Activated CD4-positive, alpha-beta T cell treated with anti-CD3 and anti-CD28 coated beads for 24 hours (primary cell): ENCODE measurements at regions not wholly inside any gene's neighbourhood (a gene's known extent, or its start where the extent isn't known, plus 50 kb on each side); places are given as distances from the start of the nearest gene placed in this dataset.
A peak's percentile ranks its signal among the peaks of the same experiment; 100 is the strongest.

ENCODE experiments used
- DNase-seq, 2 donors: peaks; one replicate each; pipeline ENCODE4 v3.0.0-alpha.2; 2020; ENCODE audit warnings: low read depth in 2 of 2

GRCh38 chr13:97111756-97112155 lies 110.4 kb upstream of the MBNL2 start:
- no peak for DNase-seq

DNA sequence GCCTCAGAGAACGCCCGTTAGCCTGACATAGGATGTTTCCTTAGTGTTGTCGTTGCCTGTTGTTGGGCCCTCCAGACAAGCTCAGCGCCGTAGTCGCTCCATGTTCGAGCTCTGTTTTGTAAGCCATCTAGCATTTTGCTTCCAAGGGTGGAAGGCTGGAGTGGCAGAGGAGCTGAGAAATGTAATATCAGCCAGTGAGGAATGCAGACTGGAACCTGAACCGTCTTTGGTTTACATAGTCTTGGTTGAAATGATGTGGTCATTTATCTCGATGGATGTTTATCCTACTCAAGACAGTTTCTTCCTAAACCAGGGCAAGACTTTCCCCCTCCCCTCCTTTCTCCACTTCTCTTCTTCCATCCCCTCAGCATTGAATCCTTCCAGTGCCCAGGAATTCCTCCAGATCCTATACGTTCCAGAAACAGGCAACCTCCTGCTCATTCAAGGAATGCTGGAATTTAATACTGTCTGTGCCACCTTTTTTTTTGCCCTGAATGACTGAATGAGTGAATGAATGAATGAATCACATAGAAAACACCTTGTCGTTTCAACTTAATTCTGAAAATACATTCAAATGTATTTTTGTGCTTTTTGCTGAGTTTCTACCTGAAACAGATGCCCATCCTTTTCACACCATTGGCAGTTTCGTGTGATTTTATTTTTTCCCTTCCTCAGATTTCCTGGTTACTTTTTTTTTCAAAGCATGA lies 109.5 kb upstream of the MBNL2 start:
- DNase-seq: no peak

- no peak for DNase-seq
Measured at GRCh38 chr13:97113231-97114001, 108.7 kb upstream of the MBNL2 start.

GRCh38 chr13:97114651-97115050 lies 107.5 kb upstream of the MBNL2 start:
- DNase-seq: no peak

DNA sequence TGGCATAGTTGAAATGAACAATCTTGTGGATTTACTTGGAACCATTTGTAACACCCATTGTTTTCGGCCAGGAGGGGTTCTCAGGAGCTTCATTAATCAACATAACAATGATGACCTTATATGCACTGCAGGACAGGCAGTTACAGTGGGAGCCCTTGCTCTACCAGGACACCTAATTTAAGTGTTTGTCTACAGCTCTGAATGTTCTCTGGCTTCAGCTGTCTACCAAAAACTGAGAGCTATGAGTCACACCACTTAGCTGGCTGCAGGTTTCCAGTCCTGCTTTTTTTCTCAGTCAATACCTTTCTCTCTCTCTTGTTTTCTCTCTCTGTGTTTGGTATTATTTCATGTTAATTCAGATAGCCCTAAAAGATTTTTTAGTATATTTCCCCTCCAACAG lies 105.4 kb upstream of the MBNL2 start:
- no peak for DNase-seq

GRCh38 chr13:97117388-97117910 lies 104.7 kb upstream of the MBNL2 start:
- no peak for DNase-seq

DNA sequence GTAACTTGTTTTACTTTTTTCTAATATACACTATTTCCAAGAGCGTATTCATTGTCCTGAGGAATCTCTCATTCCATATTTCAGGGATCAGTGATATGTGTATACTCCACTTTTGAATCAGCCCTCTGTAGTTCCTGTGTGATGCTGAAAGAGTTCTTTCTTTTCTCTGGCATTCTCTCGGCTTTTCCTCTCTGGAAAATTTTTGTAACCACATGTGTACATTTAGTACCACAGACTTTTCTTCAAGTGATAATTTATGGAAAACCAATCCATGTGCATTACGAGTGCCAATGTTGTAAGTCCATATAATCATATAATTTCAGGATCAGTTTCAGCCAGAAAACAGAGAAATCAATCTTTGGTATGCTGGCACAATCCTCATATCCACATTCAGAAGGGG lies 102.2 kb upstream of the MBNL2 start:
- DNase-seq: no peak

GRCh38 chr13:97120346-97120745 lies 101.8 kb upstream of the MBNL2 start:
- DNase-seq: no peak

- no peak for DNase-seq
Measured at GRCh38 chr13:97120976-97121375, 101.2 kb upstream of the MBNL2 start.

DNA sequence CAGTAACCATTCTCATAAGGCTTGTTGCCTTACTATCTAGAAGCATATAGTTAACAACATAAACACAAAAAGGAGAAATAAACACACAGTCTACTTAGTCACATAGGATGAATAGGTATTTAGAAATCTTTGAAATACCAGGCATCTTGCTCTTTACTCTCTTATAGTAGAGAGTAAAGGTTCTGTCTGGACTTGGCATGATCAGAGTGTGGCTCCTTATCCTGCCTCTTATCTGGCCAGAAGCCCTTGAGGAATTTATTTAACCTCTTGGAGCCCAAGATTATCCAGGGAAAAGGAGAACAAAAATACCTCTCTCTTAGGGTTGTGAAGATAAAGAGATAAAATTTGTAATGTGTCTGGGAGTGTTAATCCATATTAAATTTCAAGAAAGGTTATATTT lies 100.2 kb upstream of the MBNL2 start:
- DNase-seq: no peak

- no peak for DNase-seq
Measured at GRCh38 chr13:97122381-97122996, 99.6 kb upstream of the MBNL2 start.

DNA sequence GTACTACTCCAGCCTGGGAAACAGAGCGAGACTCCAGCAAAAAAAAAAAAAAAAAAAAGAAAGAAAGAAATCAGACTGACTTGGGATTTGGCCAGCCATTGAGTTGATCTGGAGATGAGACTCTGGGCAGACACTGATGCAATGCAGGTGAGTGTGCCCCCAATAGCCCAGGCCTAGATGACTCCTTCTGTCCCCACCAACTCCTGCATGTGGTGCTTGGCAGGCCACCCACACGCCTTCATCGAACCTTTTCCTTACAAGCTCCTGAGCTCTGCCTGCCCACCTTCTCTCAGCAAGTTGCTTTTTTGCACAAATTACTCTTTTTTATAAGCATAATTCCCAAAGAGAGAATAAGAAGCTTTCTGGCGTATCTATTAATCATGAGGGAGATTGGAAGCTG lies 97.9 kb upstream of the MBNL2 start:
- DNase-seq: no peak

- peak in 1 of 2 donors; percentile 10 for DNase-seq
Measured at GRCh38 chr13:97124915-97125809, 97.0 kb upstream of the MBNL2 start.

- DNase-seq: no peak
Measured at GRCh38 chr13:97125810-97126738, 96.1 kb upstream of the MBNL2 start.

GRCh38 chr13:97127842-97128241 lies 94.3 kb upstream of the MBNL2 start:
- no peak for DNase-seq

DNA sequence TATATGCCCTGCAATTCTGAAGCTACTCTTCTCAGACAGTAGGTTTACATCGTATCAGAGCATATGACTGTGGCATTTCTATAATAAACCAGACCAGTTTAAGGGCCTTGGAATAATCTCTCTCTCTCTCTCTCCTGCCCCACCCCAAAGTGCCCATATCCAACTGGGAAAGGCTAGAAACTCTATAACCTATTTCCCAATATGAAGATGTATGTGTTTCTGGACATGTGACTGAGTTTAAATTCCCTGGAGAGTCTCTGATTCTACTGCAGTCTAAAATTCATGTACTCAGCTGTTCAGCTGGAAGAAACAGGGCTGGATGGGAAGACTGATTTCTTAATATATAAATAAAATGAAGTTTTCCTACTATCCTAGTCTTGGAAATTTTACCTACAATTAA lies 91.9 kb upstream of the MBNL2 start:
- DNase-seq: no peak

DNA sequence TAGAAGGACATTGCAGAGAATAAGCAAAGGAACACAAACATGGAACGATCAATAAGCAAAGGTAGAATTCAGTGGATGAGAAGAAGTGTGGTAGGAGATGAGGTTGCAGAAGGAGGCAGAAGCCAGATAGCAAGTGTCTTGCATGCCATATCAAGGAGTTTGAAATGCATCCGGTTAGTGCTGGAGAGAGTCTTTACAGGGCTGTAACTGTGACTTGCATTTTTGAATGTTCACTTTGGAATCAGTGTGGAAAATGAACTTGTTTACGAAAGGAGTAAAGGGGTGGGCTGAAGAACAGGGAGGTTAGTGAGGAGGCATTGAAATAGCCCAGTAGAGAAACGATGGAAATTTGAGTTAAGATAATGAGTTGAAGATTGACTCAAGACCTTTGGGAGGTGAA lies 90.7 kb upstream of the MBNL2 start:
- DNase-seq: no peak

DNA sequence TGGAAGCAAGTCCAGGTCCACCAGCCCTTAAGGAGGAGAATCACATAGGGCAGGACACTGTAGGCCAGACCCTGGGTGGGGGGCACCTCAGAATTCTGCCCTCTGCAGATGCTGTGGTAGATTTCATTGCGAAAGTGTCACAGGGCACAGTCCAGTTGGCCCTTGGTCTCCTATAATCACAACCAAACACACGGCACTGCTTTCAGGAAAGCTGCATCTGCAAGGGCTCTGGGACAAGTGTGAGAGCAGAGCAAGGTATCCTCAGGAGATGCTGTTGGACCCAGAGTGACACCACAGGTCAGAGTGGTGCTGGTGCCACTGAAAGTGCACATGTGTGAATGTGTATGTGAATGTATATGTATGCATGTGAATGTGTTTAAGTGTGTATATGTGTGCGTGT lies 88.6 kb upstream of the MBNL2 start:
- no peak for DNase-seq

- no peak for DNase-seq
Measured at GRCh38 chr13:97133955-97134354, 88.2 kb upstream of the MBNL2 start.

GRCh38 chr13:97134364-97135095 lies 87.6 kb upstream of the MBNL2 start:
- no peak for DNase-seq
